ENCODE measurements at regions not wholly inside any gene's neighbourhood (a gene's known extent, or its start where the extent isn't known, plus 50 kb on each side); places are given as distances from the start of the nearest gene placed in this dataset.
"Not testable (repeated sequence)": the region's sequence is repeated elsewhere in the genome, so short reads cannot be mapped to it uniquely, and the experiment has no call there.

GRCh38 chr13:81551036-81551435, 1210.1 kb upstream of the SPRY2 start:
- Histone ChIP-seq H3K4me3 (ENCODE audit: low read length in 2 of 2) (no peak overlapping the region), H3K9me3 (ENCODE audit: control insufficient read depth in 1 of 2, low read length in 2 of 2) (no peaks in the 10 kb centered on the region), H3K27me3 (ENCODE audit: insufficient read depth, low read length) (no peaks in the 10 kb centered on the region), H3K27ac (ENCODE audit: low read depth, low read length) (no peak overlapping the region), H3K4me1 (ENCODE audit: insufficient read depth, low read length) (no peaks in the 10 kb centered on the region), H3K36me3 (ENCODE audit: insufficient read depth, low read length) (no peaks in the 10 kb centered on the region)
- Mint-ChIP-seq H3K27me3 (no peaks in the 10 kb centered on the region), H3K4me1 (no peaks in the 10 kb centered on the region), H3K4me3 (no peak overlapping the region), H3K36me3 (no peaks in the 10 kb centered on the region), H3K27ac (no peak overlapping the region), H3K9me3 (peaks cover 2 to 34% (median 13%) of the 10 kb centered on the region in 8 donors)
- intact Hi-C loops (cut with micrococcal nuclease) = no loop called here
- DNase-seq = no peak
- CTCF ChIA-PET (ENCODE audit: partially characterized antibody) = no interaction called here
- POLR2A ChIA-PET (ENCODE audit: partially characterized antibody) = no interaction called here

GRCh38 chr13:81546294-81546693, 1205.4 kb upstream of the SPRY2 start:
- H3K9me3 ChIP-seq (ENCODE audit: control insufficient read depth in 1 of 2, low read length in 2 of 2); H3K36me3 Mint-ChIP-seq; H3K27ac ChIP-seq (ENCODE audit: low read depth, low read length); H3K4me1 Mint-ChIP-seq; H3K27ac Mint-ChIP-seq; CTCF ChIA-PET (ENCODE audit: partially characterized antibody); H3K4me3 Mint-ChIP-seq; POLR2A ChIA-PET (ENCODE audit: partially characterized antibody); DNase-seq; H3K36me3 ChIP-seq (ENCODE audit: insufficient read depth, low read length); intact Hi-C loops (cut with micrococcal nuclease); H3K27me3 Mint-ChIP-seq; H3K4me1 ChIP-seq (ENCODE audit: insufficient read depth, low read length); H3K4me3 ChIP-seq (ENCODE audit: low read length in 2 of 2); H3K27me3 ChIP-seq (ENCODE audit: insufficient read depth, low read length): not testable (repeated sequence)
- H3K9me3 Mint-ChIP-seq = peaks cover 2 to 37% (median 16%) of the 10 kb centered on the region in 8 donors

- Histone ChIP-seq H3K36me3 (ENCODE audit: insufficient read depth, low read length) (no peaks in the 10 kb centered on the region), H3K9me3 (ENCODE audit: control insufficient read depth in 1 of 2, low read length in 2 of 2) (peaks cover 0 to 6% of the 10 kb centered on the region in 2 donors), H3K4me3 (ENCODE audit: low read length in 2 of 2) (no peak overlapping the region), H3K27ac (ENCODE audit: low read depth, low read length) (no peak overlapping the region), H3K27me3 (ENCODE audit: insufficient read depth, low read length) (no peaks in the 10 kb centered on the region), H3K4me1 (ENCODE audit: insufficient read depth, low read length) (no peaks in the 10 kb centered on the region)
- Mint-ChIP-seq H3K27ac (no peak overlapping the region), H3K4me3 (no peak overlapping the region), H3K27me3 (no peaks in the 10 kb centered on the region), H3K9me3 (peaks cover 4 to 15% (median 11%) of the 10 kb centered on the region in 8 donors), H3K36me3 (no peaks in the 10 kb centered on the region), H3K4me1 (no peaks in the 10 kb centered on the region)
- intact Hi-C loops (cut with micrococcal nuclease) = no loop called here
- CTCF ChIA-PET (ENCODE audit: partially characterized antibody) = no interaction called here
- POLR2A ChIA-PET (ENCODE audit: partially characterized antibody) = no interaction called here
- no peak for DNase-seq
Measured at GRCh38 chr13:81540777-81541176, 1199.9 kb upstream of the SPRY2 start.

- H3K27me3 ChIP-seq (ENCODE audit: insufficient read depth, low read length) = no peaks in the 10 kb centered on the region
- POLR2A ChIA-PET (ENCODE audit: partially characterized antibody) = no interaction called here
- intact Hi-C loops (cut with micrococcal nuclease) = no loop called here
- CTCF ChIA-PET (ENCODE audit: partially characterized antibody) = no interaction called here
- H3K36me3 ChIP-seq (ENCODE audit: insufficient read depth, low read length) = no peaks in the 10 kb centered on the region
- Mint-ChIP-seq H3K27ac (no peak overlapping the region), H3K9me3 (peaks cover 3 to 14% (median 7%) of the 10 kb centered on the region in 8 donors), H3K27me3 (no peaks in the 10 kb centered on the region), H3K4me3 (no peak overlapping the region), H3K36me3 (no peaks in the 10 kb centered on the region), H3K4me1 (no peaks in the 10 kb centered on the region)
- no peak overlapping the region for H3K4me3 ChIP-seq (ENCODE audit: low read length in 2 of 2)
- H3K9me3 ChIP-seq (ENCODE audit: control insufficient read depth in 1 of 2, low read length in 2 of 2) = peaks cover 0 to 6% of the 10 kb centered on the region in 2 donors
- DNase-seq = no peak
- H3K4me1 ChIP-seq (ENCODE audit: insufficient read depth, low read length) = no peaks in the 10 kb centered on the region
- H3K27ac ChIP-seq (ENCODE audit: low read depth, low read length) = no peak overlapping the region
Measured at GRCh38 chr13:81539643-81540150, 1198.8 kb upstream of the SPRY2 start.

- H3K4me1 ChIP-seq (ENCODE audit: insufficient read depth, low read length) = no peaks in the 10 kb centered on the region
- H3K27ac Mint-ChIP-seq = no peak overlapping the region
- H3K36me3 ChIP-seq (ENCODE audit: insufficient read depth, low read length) = no peaks in the 10 kb centered on the region
- H3K4me1 Mint-ChIP-seq = no peaks in the 10 kb centered on the region
- H3K36me3 Mint-ChIP-seq = no peaks in the 10 kb centered on the region
- no peaks in the 10 kb centered on the region for H3K27me3 ChIP-seq (ENCODE audit: insufficient read depth, low read length)
- H3K27me3 Mint-ChIP-seq = no peaks in the 10 kb centered on the region
- no peak overlapping the region for H3K4me3 Mint-ChIP-seq
- POLR2A ChIA-PET (ENCODE audit: partially characterized antibody) = no interaction called here
- H3K9me3 ChIP-seq (ENCODE audit: control insufficient read depth in 1 of 2, low read length in 2 of 2) = no peaks in the 10 kb centered on the region
- H3K9me3 Mint-ChIP-seq = peaks cover 0 to 20% (median 9%) of the 10 kb centered on the region in 8 donors
- H3K4me3 ChIP-seq (ENCODE audit: low read length in 2 of 2) = no peak overlapping the region
- H3K27ac ChIP-seq (ENCODE audit: low read depth, low read length) = no peak overlapping the region
- intact Hi-C loops (cut with micrococcal nuclease) = no loop called here
- CTCF ChIA-PET (ENCODE audit: partially characterized antibody) = no interaction called here
- no peak for DNase-seq
Measured at GRCh38 chr13:81498969-81499368, 1158.0 kb upstream of the SPRY2 start.

- ChIA-PET CTCF (ENCODE audit: partially characterized antibody) (no interaction called here), POLR2A (ENCODE audit: partially characterized antibody) (no interaction called here)
- peaks cover 0 to 3% of the 10 kb centered on the region in 2 donors for H3K9me3 ChIP-seq (ENCODE audit: control insufficient read depth in 1 of 2, low read length in 2 of 2)
- H3K27ac ChIP-seq (ENCODE audit: low read depth, low read length) = no peak overlapping the region
- no peaks in the 10 kb centered on the region for H3K27me3 Mint-ChIP-seq
- peaks cover 0 to 11% (median 4%) of the 10 kb centered on the region in 8 donors for H3K9me3 Mint-ChIP-seq
- intact Hi-C loops (cut with micrococcal nuclease) = no loop called here
- H3K4me1 Mint-ChIP-seq = no peaks in the 10 kb centered on the region
- no peak overlapping the region for H3K4me3 Mint-ChIP-seq
- no peaks in the 10 kb centered on the region for H3K27me3 ChIP-seq (ENCODE audit: insufficient read depth, low read length)
- no peaks in the 10 kb centered on the region for H3K36me3 ChIP-seq (ENCODE audit: insufficient read depth, low read length)
- no peak for DNase-seq
- no peak overlapping the region for H3K27ac Mint-ChIP-seq
- no peaks in the 10 kb centered on the region for H3K4me1 ChIP-seq (ENCODE audit: insufficient read depth, low read length)
- no peaks in the 10 kb centered on the region for H3K36me3 Mint-ChIP-seq
- H3K4me3 ChIP-seq (ENCODE audit: low read length in 2 of 2) = no peak overlapping the region
Measured at GRCh38 chr13:81493144-81493543, 1152.2 kb upstream of the SPRY2 start.

GRCh38 chr13:81492449-81492848, 1151.5 kb upstream of the SPRY2 start:
- Mint-ChIP-seq H3K27ac (no peak overlapping the region), H3K9me3 (peaks cover 0 to 11% (median 4%) of the 10 kb centered on the region in 8 donors), H3K4me3 (no peak overlapping the region), H3K27me3 (no peaks in the 10 kb centered on the region), H3K36me3 (no peaks in the 10 kb centered on the region), H3K4me1 (no peaks in the 10 kb centered on the region)
- no peak for DNase-seq
- intact Hi-C loops (cut with micrococcal nuclease) = no loop called here
- ChIA-PET CTCF (ENCODE audit: partially characterized antibody) (no interaction called here), POLR2A (ENCODE audit: partially characterized antibody) (no interaction called here)
- Histone ChIP-seq H3K36me3 (ENCODE audit: insufficient read depth, low read length) (no peaks in the 10 kb centered on the region), H3K4me1 (ENCODE audit: insufficient read depth, low read length) (no peaks in the 10 kb centered on the region), H3K9me3 (ENCODE audit: control insufficient read depth in 1 of 2, low read length in 2 of 2) (peaks cover 0 to 3% of the 10 kb centered on the region in 2 donors), H3K27me3 (ENCODE audit: insufficient read depth, low read length) (no peaks in the 10 kb centered on the region), H3K27ac (ENCODE audit: low read depth, low read length) (no peak overlapping the region), H3K4me3 (ENCODE audit: low read length in 2 of 2) (no peak overlapping the region)

GRCh38 chr13:81488021-81488420, 1147.1 kb upstream of the SPRY2 start:
- Histone ChIP-seq H3K36me3 (ENCODE audit: insufficient read depth, low read length) (no peaks in the 10 kb centered on the region), H3K27me3 (ENCODE audit: insufficient read depth, low read length) (no peaks in the 10 kb centered on the region), H3K4me1 (ENCODE audit: insufficient read depth, low read length) (no peaks in the 10 kb centered on the region), H3K9me3 (ENCODE audit: control insufficient read depth in 1 of 2, low read length in 2 of 2) (peaks cover 0 to 3% of the 10 kb centered on the region in 2 donors), H3K4me3 (ENCODE audit: low read length in 2 of 2) (no peak overlapping the region), H3K27ac (ENCODE audit: low read depth, low read length) (no peak overlapping the region)
- POLR2A ChIA-PET (ENCODE audit: partially characterized antibody) = no interaction called here
- no peak overlapping the region for H3K4me3 Mint-ChIP-seq
- intact Hi-C loops (cut with micrococcal nuclease) = no loop called here
- CTCF ChIA-PET (ENCODE audit: partially characterized antibody) = no interaction called here
- H3K27me3 Mint-ChIP-seq = no peaks in the 10 kb centered on the region
- peaks cover 0 to 4% (median 2%) of the 10 kb centered on the region in 8 donors for H3K9me3 Mint-ChIP-seq
- H3K27ac Mint-ChIP-seq = no peak overlapping the region
- no peaks in the 10 kb centered on the region for H3K4me1 Mint-ChIP-seq
- no peak for DNase-seq
- no peaks in the 10 kb centered on the region for H3K36me3 Mint-ChIP-seq

All from CD4-positive, alpha-beta memory T cell (primary cell).